ENCODE measurements at regions not wholly inside any gene's neighbourhood (a gene's known extent, or its start where the extent isn't known, plus 50 kb on each side); places are given as distances from the start of the nearest gene placed in this dataset.

DNA sequence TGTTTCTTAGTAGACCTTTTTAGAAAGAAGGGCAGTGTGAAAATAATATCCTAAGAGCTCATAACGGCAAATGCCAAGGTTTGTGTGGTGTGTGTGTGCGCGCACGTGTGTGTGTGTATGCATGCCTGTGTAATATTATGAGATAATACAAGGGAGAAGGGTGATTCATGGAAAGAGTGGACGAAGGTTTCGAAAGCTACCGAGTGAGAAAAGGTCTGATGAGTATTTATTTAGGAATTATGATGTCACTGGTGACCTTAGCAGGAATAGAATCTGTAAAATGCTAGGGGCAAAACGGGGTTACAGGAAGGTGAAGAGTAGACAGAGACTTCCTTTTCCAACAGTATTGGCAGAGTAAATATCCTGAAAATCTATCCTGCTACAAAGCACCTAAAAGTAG is 107.3 kb downstream of the AHR start (continued):
- TF ChIP-seq, protein P1, sequence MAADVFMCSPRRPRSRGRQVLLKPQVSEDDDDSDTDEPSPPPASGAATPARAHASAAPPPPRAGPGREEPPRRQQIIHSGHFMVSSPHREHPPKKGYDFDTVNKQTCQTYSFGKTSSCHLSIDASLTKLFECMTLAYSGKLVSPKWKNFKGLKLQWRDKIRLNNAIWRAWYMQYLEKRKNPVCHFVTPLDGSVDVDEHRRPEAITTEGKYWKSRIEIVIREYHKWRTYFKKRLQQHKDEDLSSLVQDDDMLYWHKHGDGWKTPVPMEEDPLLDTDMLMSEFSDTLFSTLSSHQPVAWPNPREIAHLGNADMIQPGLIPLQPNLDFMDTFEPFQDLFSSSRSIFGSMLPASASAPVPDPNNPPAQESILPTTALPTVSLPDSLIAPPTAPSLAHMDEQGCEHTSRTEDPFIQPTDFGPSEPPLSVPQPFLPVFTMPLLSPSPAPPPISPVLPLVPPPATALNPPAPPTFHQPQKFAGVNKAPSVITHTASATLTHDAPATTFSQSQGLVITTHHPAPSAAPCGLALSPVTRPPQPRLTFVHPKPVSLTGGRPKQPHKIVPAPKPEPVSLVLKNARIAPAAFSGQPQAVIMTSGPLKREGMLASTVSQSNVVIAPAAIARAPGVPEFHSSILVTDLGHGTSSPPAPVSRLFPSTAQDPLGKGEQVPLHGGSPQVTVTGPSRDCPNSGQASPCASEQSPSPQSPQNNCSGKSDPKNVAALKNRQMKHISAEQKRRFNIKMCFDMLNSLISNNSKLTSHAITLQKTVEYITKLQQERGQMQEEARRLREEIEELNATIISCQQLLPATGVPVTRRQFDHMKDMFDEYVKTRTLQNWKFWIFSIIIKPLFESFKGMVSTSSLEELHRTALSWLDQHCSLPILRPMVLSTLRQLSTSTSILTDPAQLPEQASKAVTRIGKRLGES (CRISPR knock-in tag; IDR thresholded peaks at IDR 0.05; ENCODE audit: borderline replicate concordance): no peak
- TF ChIP-seq, protein P2, sequence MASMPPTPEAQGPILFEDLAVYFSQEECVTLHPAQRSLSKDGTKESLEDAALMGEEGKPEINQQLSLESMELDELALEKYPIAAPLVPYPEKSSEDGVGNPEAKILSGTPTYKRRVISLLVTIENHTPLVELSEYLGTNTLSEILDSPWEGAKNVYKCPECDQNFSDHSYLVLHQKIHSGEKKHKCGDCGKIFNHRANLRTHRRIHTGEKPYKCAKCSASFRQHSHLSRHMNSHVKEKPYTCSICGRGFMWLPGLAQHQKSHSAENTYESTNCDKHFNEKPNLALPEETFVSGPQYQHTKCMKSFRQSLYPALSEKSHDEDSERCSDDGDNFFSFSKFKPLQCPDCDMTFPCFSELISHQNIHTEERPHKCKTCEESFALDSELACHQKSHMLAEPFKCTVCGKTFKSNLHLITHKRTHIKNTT (CRISPR knock-in tag; IDR thresholded peaks at IDR 0.05): no peak
- TF ChIP-seq RXRB (CRISPR knock-in tag; IDR thresholded peaks at IDR 0.05; ENCODE audit: borderline replicate concordance): peak; percentile 90
- 0 out of 2 replicates have a peak, but pooled peaks have one; percentile 18 for TF ChIP-seq SAP130 (CRISPR knock-in tag; IDR thresholded peaks at IDR 0.05; ENCODE audit: low read depth)
- TF ChIP-seq, protein P3, sequence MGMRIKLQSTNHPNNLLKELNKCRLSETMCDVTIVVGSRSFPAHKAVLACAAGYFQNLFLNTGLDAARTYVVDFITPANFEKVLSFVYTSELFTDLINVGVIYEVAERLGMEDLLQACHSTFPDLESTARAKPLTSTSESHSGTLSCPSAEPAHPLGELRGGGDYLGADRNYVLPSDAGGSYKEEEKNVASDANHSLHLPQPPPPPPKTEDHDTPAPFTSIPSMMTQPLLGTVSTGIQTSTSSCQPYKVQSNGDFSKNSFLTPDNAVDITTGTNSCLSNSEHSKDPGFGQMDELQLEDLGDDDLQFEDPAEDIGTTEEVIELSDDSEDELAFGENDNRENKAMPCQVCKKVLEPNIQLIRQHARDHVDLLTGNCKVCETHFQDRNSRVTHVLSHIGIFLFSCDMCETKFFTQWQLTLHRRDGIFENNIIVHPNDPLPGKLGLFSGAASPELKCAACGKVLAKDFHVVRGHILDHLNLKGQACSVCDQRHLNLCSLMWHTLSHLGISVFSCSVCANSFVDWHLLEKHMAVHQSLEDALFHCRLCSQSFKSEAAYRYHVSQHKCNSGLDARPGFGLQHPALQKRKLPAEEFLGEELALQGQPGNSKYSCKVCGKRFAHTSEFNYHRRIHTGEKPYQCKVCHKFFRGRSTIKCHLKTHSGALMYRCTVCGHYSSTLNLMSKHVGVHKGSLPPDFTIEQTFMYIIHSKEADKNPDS (CRISPR knock-in tag; IDR thresholded peaks at IDR 0.05): no peak
- no peak for TF ChIP-seq KLF11 (CRISPR knock-in tag; IDR thresholded peaks at IDR 0.05)
- TF ChIP-seq SMARCC2 (IDR thresholded peaks at IDR 0.05): no peak
- TF ChIP-seq, protein P4, sequence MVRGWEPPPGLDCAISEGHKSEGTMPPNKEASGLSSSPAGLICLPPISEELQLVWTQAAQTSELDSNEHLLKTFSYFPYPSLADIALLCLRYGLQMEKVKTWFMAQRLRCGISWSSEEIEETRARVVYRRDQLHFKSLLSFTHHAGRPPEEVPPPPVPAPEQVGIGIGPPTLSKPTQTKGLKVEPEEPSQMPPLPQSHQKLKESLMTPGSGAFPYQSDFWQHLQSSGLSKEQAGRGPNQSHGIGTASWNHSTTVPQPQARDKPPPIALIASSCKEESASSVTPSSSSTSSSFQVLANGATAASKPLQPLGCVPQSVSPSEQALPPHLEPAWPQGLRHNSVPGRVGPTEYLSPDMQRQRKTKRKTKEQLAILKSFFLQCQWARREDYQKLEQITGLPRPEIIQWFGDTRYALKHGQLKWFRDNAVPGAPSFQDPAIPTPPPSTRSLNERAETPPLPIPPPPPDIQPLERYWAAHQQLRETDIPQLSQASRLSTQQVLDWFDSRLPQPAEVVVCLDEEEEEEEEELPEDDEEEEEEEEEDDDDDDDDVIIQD (CRISPR knock-in tag; IDR thresholded peaks at IDR 0.05; ENCODE audit: low read depth): peak; percentile 93; the same call in 1 of the 2 replicates
- TF ChIP-seq NR2F1 (CRISPR knock-in tag; IDR thresholded peaks at IDR 0.05): peak in 1 of 2 experiments; percentile 61; a peak in 1 of 4 replicates
- TF ChIP-seq MED1 (CRISPR knock-in tag; IDR thresholded peaks at IDR 0.05): peak; percentile 58
- no peak for TF ChIP-seq GPN1 (CRISPR knock-in tag; IDR thresholded peaks at IDR 0.05; ENCODE audit: borderline replicate concordance)
- TF ChIP-seq, protein P5, sequence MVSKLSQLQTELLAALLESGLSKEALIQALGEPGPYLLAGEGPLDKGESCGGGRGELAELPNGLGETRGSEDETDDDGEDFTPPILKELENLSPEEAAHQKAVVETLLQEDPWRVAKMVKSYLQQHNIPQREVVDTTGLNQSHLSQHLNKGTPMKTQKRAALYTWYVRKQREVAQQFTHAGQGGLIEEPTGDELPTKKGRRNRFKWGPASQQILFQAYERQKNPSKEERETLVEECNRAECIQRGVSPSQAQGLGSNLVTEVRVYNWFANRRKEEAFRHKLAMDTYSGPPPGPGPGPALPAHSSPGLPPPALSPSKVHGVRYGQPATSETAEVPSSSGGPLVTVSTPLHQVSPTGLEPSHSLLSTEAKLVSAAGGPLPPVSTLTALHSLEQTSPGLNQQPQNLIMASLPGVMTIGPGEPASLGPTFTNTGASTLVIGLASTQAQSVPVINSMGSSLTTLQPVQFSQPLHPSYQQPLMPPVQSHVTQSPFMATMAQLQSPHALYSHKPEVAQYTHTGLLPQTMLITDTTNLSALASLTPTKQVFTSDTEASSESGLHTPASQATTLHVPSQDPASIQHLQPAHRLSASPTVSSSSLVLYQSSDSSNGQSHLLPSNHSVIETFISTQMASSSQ (IDR thresholded peaks at IDR 0.05; ENCODE audit: low read depth): no peak
- TF ChIP-seq, protein P5 (CRISPR knock-in tag; IDR thresholded peaks at IDR 0.05; ENCODE audit: borderline replicate concordance): no peak
- TF ChIP-seq ZNF674 (CRISPR knock-in tag; IDR thresholded peaks at IDR 0.05; ENCODE audit: low read depth): no peak
- peak in 1 of 2 experiments; percentile 29; a peak in 1 of 4 replicates for TF ChIP-seq EP300 (IDR thresholded peaks at IDR 0.05; ENCODE audit: low read depth in 2 of 2, low read length in 2 of 2)
- TF ChIP-seq EP300 (CRISPR knock-in tag; IDR thresholded peaks at IDR 0.05; ENCODE audit: borderline replicate concordance): no peak

Measured in HepG2 (cell line).